ENCODE measurements at regions not wholly inside any gene's neighbourhood (a gene's known extent, or its start where the extent isn't known, plus 50 kb on each side); places are given as distances from the start of the nearest gene placed in this dataset.
"Not testable (repeated sequence)": the region's sequence is repeated elsewhere in the genome, so short reads cannot be mapped to it uniquely, and the experiment has no call there.

- DNase-seq, result no peak
These were observed 611.2 kb downstream of the PPP4R3C start for GRCh38 chrX:26851981-26852380.

- DNase-seq, result no peak
These were observed 614.6 kb downstream of the PPP4R3C start for GRCh38 chrX:26848511-26848910.

- DNase-seq, result no peak
These were observed 618.1 kb downstream of the PPP4R3C start for GRCh38 chrX:26845056-26845455.

GRCh38 chrX:26822448-26822847 is 606.5 kb downstream of the MAGEB5 start:
- DNase-seq, result no peak

- DNase-seq, result no peak
These were observed 573.8 kb downstream of the MAGEB5 start for GRCh38 chrX:26789751-26790150.

- no peak for DNase-seq
These were observed 572.5 kb downstream of the MAGEB5 start for GRCh38 chrX:26788402-26788998.

- peak; percentile 21 for DNase-seq
These were observed 567.7 kb downstream of the MAGEB5 start for GRCh38 chrX:26783512-26784225.

GRCh38 chrX:26778320-26778888 is 562.4 kb downstream of the MAGEB5 start:
- no peak for DNase-seq

- no peak for DNase-seq
These were observed 546.3 kb downstream of the MAGEB5 start for GRCh38 chrX:26762253-26762652.

- DNase-seq, result not testable (repeated sequence)
These were observed 539.8 kb downstream of the MAGEB5 start for GRCh38 chrX:26755760-26756159.

GRCh38 chrX:26747877-26748276 is 531.9 kb downstream of the MAGEB5 start:
- DNase-seq, result no peak

- no peak for DNase-seq
These were observed 506.9 kb downstream of the MAGEB5 start for GRCh38 chrX:26722666-26723428.

GRCh38 chrX:26672571-26672970 is 456.6 kb downstream of the MAGEB5 start:
- DNase-seq, result no peak

- DNase-seq, result no peak
These were observed 454.6 kb downstream of the MAGEB5 start for GRCh38 chrX:26670521-26670920.

GRCh38 chrX:26664919-26665318 is 448.9 kb downstream of the MAGEB5 start:
- no peak for DNase-seq

GRCh38 chrX:26653050-26653449 is 437.1 kb downstream of the MAGEB5 start:
- no peak for DNase-seq

GRCh38 chrX:26651755-26652154 is 435.8 kb downstream of the MAGEB5 start:
- no peak for DNase-seq

- peak; percentile 5 for DNase-seq
These were observed 433.6 kb downstream of the MAGEB5 start for GRCh38 chrX:26649534-26649933.

GRCh38 chrX:26631385-26631784 is 415.4 kb downstream of the MAGEB5 start:
- DNase-seq, result no peak

- no peak for DNase-seq
These were observed 398.0 kb downstream of the MAGEB5 start for GRCh38 chrX:26613956-26614355.

GRCh38 chrX:26606971-26607370 is 391.0 kb downstream of the MAGEB5 start:
- DNase-seq, result no peak

- no peak for DNase-seq
These were observed 382.0 kb downstream of the MAGEB5 start for GRCh38 chrX:26597981-26598380.

- DNase-seq, result no peak
These were observed 374.9 kb downstream of the MAGEB5 start for GRCh38 chrX:26590849-26591248.

- DNase-seq, result no peak
These were observed 370.6 kb downstream of the MAGEB5 start for GRCh38 chrX:26586570-26586969.
